HUDEP-2 (cell line): ENCODE measurements at regions not wholly inside any gene's neighbourhood (a gene's known extent, or its start where the extent isn't known, plus 50 kb on each side); places are given as distances from the start of the nearest gene placed in this dataset.

Experiments
- DNase-seq, 76 experiments: peaks; one replicate each; lab custom pipeline; 2025; ENCODE audit not compliant: unreplicated experiment in 76 of 76; lab: John Stamatoyannopoulos, UW

DNA sequence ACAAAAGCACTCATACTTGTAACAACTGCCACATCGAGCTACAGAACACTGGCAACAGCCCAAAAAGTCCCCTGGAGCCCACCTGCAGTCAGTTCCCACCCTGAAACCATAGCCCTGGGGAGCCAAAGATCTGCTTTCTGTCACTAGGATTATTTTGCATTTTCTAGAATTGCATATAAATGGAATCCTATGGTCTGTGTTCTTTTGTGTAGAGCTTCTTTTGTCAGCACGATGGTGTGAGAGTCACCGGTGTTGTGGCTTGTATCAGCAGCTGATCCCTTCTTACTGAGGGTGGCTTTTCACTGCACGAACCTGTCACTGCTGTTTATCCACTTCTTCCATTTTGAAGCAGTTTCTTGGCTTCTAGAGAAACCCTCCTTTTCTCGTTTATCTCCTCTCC lies 60.1 kb upstream of the PRR23E start:
- DNase-seq = no peak

DNA sequence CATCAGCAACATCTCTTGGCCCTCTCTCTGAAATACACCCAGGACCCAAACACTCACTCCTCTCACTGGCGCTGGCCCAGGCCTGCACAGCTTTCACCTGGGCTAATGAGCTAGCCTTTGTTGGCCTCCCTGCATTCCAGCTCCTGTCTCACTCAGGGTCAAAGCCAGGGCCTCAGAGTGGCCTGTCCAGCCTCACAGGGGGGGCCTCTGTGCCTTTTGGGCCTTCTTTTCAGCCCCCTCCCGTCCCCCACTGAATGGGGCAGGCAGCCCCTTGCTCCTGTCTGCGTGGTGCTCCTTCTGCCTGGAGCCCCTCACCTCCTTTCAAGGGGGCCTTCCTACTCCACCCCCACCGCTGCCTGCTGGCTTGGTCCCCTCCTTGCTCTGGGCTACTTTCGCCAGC lies 59.0 kb upstream of the PRR23E start:
- DNase-seq = no peak

DNA sequence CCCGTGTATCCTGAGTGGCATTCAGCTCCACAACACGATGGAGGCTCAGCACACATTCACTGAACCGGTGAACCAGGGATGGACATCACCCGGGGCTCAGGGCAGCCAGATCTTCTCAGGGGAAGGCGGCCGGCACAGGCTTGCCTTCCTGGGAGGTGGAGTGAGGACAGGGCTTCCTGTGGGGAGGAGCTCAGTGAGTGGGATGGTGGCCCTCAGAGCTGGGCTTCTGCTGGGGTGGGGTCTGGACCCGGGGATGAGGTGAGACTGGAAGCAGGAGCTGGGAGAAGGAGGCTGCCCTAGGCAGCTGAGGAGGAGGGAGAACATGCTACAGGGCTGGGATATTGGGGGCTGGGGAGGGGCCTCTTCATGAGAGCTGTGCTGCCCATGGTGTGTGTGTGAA lies 58.5 kb upstream of the PRR23E start:
- no peak for DNase-seq

DNA sequence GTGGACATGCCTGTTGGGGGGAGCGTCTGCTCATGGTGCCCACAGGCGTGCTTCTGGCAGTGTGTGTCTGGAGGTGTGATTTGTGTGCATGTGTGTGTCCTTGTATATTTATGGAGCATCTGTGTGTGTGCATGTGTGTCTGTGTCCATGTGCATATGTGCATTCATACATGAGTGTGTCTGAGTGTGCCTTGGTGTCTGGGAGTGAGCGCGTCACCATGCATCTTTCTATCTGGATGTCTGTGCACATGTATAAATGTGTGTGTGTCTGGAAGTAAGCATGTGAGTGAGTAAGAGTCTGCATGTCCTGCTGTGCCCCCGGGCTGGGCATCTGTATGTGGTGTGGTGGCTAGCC lies 58.1 kb upstream of the PRR23E start:
- no peak for DNase-seq

DNA sequence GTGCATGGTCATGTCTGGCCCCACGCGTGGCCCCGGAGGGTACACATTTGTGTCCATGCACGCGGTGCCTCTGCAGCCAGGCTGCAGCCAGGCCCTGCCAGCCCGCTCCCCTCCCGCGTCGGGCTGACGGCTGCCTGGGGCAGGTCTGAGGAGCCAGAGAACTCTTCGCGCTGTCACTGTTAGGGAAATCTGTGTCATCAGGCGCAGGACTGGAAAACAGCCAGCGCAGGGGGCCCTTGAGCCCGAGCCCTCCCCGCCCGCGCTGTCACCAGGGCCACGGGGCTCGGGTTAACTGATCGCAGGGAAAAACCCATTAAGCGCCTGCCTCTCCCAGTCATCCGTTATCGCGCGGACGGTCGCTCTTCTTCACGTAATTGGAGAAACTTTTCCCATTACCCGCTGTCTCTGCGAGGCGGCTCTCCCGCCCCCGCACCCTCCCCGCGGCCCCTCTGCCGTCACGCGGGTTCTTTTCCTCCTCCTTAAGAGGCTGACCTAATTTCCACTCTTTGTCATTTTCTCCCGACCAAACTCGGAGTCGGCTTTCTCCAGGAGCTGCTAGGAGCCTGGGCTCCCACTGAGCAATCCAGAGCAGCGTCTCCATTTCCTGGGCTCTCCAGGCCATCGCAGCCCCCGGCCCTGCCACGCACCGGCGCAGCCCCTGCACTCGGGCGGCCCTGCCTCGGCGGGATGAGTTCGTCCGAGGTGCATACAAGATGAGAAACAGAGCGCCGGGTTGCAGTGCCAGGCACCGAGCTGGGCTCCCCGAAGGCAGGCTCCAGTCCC lies 57.5 kb upstream of the PRR23E start:
- DNase-seq = no peak

DNA sequence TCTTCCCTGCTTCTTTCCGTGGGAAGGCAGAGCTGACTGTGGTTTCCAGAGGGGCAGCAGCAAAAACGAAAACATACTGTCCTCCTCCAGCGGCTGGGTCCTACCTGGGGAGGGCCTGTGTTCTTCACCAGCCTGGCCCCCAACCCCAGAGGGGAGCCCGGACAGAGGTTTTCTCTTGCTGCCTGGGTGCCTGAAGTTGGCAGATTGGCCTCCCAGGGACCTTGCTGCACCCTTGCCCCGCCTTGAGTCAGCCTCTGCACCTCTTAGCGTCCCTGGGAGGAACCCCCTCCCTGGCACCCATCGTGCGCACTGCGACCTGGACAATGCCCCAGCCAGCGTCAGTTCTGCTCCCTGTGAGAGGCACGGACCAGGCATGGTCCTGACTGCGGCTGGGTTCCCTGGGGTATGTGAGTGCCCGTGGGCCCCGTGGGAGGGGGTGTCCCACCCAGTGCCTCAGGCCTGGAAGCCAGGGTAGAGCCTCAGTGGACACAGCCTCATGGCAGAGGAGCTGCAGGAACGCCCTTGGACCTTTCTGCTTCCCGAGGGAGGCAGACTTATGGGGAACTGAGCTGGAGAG lies 56.8 kb upstream of the PRR23E start:
- no peak for DNase-seq

DNA sequence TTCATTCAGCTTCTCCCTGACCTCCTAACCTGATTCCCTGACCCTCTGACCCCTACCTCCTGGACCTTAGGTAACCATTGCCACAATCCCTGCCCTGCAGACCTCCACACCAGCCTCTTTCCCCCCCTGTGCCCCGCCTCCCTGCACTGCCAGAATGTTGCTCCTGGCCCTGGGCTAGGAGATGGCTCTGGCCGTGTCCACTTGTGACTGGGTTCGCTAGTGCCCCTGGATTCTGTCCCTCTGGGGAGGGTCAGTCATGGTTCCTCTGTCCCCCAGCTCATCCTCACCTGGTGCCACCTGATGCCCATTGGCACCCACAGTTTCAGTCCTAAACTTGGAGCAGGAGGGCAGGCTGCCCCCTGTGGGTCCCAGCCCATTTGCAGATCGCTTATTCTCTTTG lies 56.2 kb upstream of the PRR23E start:
- DNase-seq = no peak

DNA sequence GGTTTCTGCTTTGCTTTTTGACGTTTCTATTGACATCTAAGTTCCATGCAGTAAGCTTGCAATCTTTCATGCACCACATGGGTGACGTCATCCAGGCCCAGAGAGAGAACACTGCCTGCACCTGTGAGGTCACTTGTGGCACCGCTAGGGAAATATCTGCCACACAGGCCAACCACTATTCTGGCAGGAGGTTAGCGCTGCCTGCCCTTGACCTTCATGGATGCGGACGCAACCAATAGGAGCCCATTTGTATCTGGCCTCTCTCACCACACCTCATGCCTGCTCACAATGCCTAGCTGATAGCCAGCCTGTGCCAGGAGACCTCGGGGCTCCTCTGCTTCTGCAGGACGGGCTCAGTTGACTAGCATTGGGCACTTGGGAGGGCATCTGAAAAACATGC lies 55.8 kb upstream of the PRR23E start:
- DNase-seq = no peak

DNA sequence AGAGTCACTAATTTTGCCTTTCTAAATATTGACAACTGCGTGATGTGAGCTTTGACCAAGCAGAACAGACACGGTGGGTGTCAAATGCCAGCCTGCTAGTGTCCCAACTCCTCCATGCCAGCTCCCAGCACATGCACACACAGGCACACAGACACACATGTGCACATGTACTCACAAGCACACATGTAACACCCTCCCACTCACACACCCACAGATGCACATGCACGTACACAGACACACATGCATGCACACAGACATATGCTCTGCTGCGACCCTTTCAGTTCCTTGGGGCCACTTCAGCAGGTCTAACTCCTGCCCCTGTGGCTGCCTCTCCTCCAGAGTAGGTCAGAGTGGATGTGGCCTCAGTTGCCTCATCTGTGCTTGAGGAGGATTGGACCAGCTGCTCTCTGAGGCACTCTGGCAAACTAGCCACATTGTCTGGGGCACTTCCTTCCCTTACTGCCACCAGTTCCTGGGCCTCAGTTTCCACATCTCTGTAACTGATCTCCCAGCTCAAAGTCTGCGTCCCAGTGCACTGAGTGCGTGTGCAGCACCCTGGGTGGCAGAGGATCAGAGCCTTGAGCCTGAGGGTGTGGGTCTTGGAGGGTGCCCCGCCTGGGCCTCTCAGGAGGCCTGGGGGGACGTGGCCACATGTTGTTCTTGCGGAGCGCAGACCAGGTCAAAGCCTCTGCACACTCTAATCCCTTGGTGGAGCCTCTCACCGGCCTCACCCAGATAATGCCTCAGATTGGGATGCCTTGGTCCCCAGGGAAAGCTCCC lies 55.0 kb upstream of the PRR23E start:
- DNase-seq = no peak

DNA sequence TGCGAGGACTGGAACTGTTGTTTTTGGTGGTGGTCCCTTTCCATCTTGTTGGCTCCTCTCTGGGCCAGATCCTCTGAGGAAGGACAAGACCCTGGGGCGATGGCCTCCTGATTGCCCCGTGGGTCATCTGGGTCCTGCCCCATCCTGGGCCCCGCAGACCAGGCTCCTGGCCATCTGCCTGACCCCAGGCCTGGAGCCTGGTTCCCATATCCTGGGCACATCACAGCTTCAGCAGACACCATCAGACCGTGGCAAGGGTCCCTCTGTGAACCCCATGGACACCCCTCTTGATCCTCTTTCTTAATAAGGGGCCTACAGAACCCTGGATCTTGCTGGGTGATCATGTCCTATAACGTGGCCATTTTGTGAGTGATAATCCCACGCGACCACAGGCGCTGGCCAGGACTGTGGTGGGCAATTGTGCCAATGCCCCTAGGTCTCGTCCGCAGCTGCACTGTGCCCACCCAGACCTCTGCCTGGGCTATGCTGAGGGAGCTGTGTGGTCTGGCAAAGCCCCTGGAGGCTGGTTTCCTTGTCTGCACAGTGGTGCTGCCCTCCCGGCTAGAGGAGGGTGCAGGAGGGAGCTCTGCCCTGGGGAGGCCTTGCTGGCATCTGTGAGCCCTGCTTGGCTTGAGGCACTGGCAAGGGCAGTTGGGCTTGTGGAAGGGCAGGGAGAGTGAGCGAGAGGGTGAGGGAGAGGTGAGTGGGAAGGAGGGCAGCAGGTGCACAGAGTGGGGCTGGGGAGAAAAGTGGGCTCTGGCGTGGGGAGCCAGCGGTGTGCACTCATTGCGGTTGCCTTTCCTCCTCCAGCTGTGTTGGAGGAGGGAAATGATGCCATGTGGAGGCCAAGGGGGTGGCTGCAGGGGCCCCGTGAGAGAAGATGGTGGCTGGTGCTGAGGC lies 53.1 kb upstream of the PRR23E start:
- DNase-seq = no peak

DNA sequence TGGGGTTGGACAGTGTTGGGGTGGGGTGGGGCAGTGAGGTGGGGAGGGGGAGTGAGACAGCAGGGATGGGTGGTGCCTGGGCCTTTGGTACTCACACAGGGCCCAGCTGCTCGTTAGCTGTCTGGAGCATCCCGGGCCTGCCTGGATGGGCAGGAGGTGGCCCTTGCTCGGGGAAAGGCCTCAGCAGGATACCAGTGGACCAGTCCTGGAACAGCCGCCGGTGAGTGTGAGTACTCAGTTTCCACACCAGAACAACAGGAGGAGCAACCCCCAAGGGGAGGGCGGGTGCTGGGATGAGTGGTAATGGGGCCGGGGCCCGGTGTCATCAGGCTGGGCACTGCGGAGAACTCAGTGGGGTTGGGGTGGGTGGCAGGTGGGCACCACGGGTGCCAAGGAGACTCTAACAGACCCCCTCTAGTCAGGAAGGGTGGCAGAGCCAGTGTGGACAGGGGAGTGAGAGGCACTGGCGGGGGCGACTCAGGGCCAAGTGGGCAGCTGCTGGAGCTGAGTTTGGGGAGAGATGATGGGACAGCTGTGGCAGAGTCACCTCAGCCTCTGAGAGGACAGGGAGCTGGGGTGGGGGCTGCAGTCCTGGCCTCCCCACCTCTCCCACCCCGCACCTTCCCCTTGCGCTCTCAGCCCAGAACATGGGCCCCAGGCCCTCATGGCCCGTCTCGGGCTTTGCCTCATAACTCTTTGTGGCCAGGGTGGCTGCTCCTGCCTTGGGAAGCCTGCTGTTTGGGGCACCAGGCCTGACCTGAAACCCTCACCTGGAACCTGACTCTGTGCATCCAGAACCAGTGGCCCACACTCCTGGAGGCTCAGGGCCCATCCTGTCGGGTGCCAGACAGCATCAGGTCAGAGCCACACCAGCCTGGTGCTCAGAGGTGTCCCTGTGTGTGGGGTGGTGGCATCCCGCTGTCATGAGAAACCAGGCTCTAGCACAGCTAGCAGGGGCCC lies 52.1 kb upstream of the PRR23E start:
- no peak for DNase-seq

DNA sequence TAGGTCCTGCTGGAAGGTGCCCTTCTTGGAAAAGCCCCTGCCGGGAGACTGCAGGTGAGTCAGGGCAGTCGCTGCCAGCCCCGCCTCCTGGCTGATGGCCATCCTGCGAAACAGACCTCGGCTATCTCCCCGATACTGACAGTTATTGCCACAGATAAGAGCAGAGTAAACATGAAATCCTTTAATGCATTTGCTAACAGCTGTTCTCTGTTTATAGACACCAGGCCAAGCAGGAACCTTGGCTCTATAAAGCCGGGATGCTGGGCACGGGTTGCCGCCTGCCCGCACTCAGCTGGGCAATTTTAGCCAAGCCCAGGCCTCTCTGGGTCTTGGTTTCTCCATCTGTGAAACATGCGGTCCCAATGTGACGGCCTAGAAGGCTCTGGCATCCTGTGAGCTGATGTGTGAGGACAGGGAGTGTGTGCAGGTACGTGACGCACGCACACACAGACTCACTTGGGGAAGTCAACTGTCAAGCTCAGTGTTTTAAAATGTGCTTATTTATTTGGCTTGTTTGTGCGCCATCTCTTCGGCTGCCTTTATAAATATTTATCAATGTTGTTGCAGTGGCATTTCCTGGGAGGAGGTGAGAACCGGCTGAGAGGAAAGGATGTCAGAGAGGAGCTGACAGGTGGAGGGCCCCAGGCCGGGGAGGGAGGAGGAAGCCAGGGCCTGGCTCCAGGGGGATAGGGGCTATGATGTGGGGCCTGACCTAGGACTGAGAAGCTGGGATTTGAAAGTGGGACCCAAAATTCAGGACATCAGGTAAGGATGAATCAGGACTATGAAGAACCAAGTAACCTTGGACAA lies 50.8 kb upstream of the PRR23E start:
- DNase-seq = peak in 1 of 76 experiments; percentile 3
